ENCODE measurements at regions not wholly inside any gene's neighbourhood (a gene's known extent, or its start where the extent isn't known, plus 50 kb on each side); places are given as distances from the start of the nearest gene placed in this dataset.

DNA sequence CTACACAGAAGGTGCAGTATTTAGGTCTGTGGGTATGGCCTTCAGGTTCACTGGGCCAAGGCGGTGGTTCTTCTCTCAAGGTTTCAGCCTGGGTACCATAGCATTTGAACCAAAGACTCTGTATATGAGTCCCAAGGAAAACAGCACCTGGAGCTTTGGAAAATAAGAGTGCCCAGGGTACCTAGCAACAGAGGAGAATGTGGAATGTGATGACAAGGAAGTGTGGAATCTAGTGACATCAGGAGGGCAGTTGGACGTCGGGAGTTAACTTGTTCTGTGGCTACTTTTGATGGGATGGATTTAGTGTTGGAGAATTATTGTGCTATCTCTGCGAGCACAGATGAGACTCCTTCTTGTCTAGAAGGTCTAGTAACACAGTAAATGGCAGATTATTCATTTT lies 201.2 kb downstream of the NOL4 start:
- no peak for TF ChIP-seq EZH2 (IDR thresholded peaks at IDR 0.05; ENCODE audit: borderline replicate concordance)
- TF ChIP-seq, protein P1, sequence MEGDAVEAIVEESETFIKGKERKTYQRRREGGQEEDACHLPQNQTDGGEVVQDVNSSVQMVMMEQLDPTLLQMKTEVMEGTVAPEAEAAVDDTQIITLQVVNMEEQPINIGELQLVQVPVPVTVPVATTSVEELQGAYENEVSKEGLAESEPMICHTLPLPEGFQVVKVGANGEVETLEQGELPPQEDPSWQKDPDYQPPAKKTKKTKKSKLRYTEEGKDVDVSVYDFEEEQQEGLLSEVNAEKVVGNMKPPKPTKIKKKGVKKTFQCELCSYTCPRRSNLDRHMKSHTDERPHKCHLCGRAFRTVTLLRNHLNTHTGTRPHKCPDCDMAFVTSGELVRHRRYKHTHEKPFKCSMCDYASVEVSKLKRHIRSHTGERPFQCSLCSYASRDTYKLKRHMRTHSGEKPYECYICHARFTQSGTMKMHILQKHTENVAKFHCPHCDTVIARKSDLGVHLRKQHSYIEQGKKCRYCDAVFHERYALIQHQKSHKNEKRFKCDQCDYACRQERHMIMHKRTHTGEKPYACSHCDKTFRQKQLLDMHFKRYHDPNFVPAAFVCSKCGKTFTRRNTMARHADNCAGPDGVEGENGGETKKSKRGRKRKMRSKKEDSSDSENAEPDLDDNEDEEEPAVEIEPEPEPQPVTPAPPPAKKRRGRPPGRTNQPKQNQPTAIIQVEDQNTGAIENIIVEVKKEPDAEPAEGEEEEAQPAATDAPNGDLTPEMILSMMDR (IDR thresholded peaks at IDR 0.05; ENCODE audit: poor library complexity): no peak

Measured in hepatocyte (in vitro differentiated cells).